Neuronal stem cell (in vitro differentiated cells): ENCODE measurements at regions not wholly inside any gene's neighbourhood (a gene's known extent, or its start where the extent isn't known, plus 50 kb on each side); places are given as distances from the start of the nearest gene placed in this dataset.

Source experiments
- DNase-seq: peaks from one replicate; pipeline ENCODE4 v3.0.0-alpha.2; 2013; ENCODE audit warnings: low spot score
- H2AFZ ChIP-seq: one replicate; pipeline ENCODE4 v1.6.1; 2013; ENCODE audit warnings: mild to moderate bottlenecking, low read length, inconsistent platforms
- H2AK5ac ChIP-seq: 2 replicates; pipeline ENCODE4 v1.6.1; 2013; ENCODE audit warnings: low read depth, mild to moderate bottlenecking, inconsistent platforms, low read length, moderate library complexity, mixed read lengths
- H2BK120ac ChIP-seq: 2 replicates; pipeline ENCODE4 v1.6.1; 2013; ENCODE audit warnings: low read depth, mild to moderate bottlenecking, inconsistent platforms, low read length, moderate library complexity, mixed read lengths
- H2BK12ac ChIP-seq: one replicate; pipeline ENCODE4 v1.6.1; 2013; ENCODE audit warnings: low read length, inconsistent platforms
- H2BK15ac ChIP-seq: 2 replicates; pipeline ENCODE4 v1.6.1; 2013; ENCODE audit warnings: mild to moderate bottlenecking, low read length, inconsistent platforms, mixed read lengths
- H2BK5ac ChIP-seq: one replicate; pipeline ENCODE4 v1.6.1; 2013; ENCODE audit warnings: inconsistent platforms, mild to moderate bottlenecking, low read length, moderate library complexity
- H3K14ac ChIP-seq: one replicate; pipeline ENCODE4 v1.6.1; 2013; ENCODE audit warnings: low read length, inconsistent platforms
- H3K18ac ChIP-seq: 2 replicates; pipeline ENCODE4 v1.6.1; 2013; ENCODE audit warnings: low read length, inconsistent platforms
- H3K23ac ChIP-seq: 2 replicates; pipeline ENCODE4 v1.6.1; 2013; ENCODE audit warnings: low read depth, mild to moderate bottlenecking, mixed read lengths, low read length, inconsistent platforms; ENCODE audit not compliant: poor library complexity
- H3K27ac ChIP-seq: replicated peaks from 3 replicates; pipeline ENCODE4 v1.5.1; 2013; ENCODE audit warnings: low read length, inconsistent platforms
- H3K27me3 ChIP-seq, 3 experiments: 2 replicates each; pipeline ENCODE4 v1.6.1; 2013; ENCODE audit warnings: low read length in 3 of 3, mild to moderate bottlenecking in 2 of 3, inconsistent platforms in 1 of 3, low read depth in 1 of 3, mixed read lengths in 1 of 3, moderate library complexity in 1 of 3; ENCODE audit not compliant: control insufficient read depth in 3 of 3, insufficient read depth in 3 of 3
- H3K36me3 ChIP-seq, 2 donors: replicated peaks in 1 of 2; 2 replicates each; pipeline ENCODE4 v1.6.1; 2013; ENCODE audit warnings: low read length in 2 of 2; ENCODE audit not compliant: control insufficient read depth in 2 of 2, insufficient read depth in 2 of 2
- H3K4ac ChIP-seq: 2 replicates; pipeline ENCODE4 v1.6.1; 2013; ENCODE audit warnings: inconsistent platforms, mild to moderate bottlenecking, low read length, moderate library complexity
- H3K4me1 ChIP-seq, 2 donors: 1 replicate in 1 of 2; 2 replicates in 1 of 2; pipeline ENCODE4 v1.6.1; 2013; ENCODE audit warnings: low read length in 2 of 2, low read depth in 1 of 2; ENCODE audit not compliant: control insufficient read depth in 2 of 2, insufficient read depth in 1 of 2
- H3K4me2 ChIP-seq: one replicate; pipeline ENCODE4 v1.6.1; 2013; ENCODE audit warnings: mild to moderate bottlenecking, low read length, inconsistent platforms; ENCODE audit not compliant: insufficient read depth, poor library complexity, severe bottlenecking
- H3K4me3 ChIP-seq, 2 donors: 2 replicates each; pipeline ENCODE4 v1.5.1; 2013; ENCODE audit warnings: low read length in 2 of 2, mild to moderate bottlenecking in 2 of 2, inconsistent platforms in 1 of 2, moderate library complexity in 1 of 2
- H3K79me1 ChIP-seq: one replicate; pipeline ENCODE4 v1.6.1; 2013; ENCODE audit warnings: low read depth, mild to moderate bottlenecking, inconsistent platforms, low read length, moderate library complexity
- H3K9ac ChIP-seq: one replicate; pipeline ENCODE4 v1.6.1; 2013; ENCODE audit warnings: mild to moderate bottlenecking, low read depth, low read length, inconsistent platforms; ENCODE audit not compliant: poor library complexity
- H3K9me3 ChIP-seq, 2 donors: replicated peaks in 1 of 2; 2 replicates each; pipeline versions ENCODE3 to v1.6.1; 2013; ENCODE audit warnings: low read length in 2 of 2, mild to moderate bottlenecking in 2 of 2, inconsistent platforms in 1 of 2, low read depth in 1 of 2, mixed read lengths in 1 of 2, moderate library complexity in 1 of 2; ENCODE audit not compliant: control insufficient read depth in 2 of 2, insufficient read depth in 1 of 2
- H4K8ac ChIP-seq: one replicate; pipeline ENCODE4 v1.6.1; 2013; ENCODE audit warnings: low read depth, mild to moderate bottlenecking, inconsistent platforms, low read length, moderate library complexity
- H4K91ac ChIP-seq: one replicate; pipeline ENCODE4 v1.6.1; 2013; ENCODE audit warnings: low read length, low read depth, mild to moderate bottlenecking, inconsistent platforms; ENCODE audit not compliant: poor library complexity
- WGBS, 2 donors: extraction: QIAGEN DNeasy Blood & Tissue Kit; methylation state at CpG; one replicate each; pipeline ENCODE4 v1.1.7; 2013; ENCODE audit warnings: missing lambda C conversion rate in 2 of 2, mixed read lengths in 1 of 2; ENCODE audit not compliant: insufficient read length in 2 of 2, insufficient replicate concordance in 1 of 2; ENCODE audit errors: extremely low coverage in 2 of 2; 5-methylcytosine and 5-hydroxymethylcytosine counted together

DNA sequence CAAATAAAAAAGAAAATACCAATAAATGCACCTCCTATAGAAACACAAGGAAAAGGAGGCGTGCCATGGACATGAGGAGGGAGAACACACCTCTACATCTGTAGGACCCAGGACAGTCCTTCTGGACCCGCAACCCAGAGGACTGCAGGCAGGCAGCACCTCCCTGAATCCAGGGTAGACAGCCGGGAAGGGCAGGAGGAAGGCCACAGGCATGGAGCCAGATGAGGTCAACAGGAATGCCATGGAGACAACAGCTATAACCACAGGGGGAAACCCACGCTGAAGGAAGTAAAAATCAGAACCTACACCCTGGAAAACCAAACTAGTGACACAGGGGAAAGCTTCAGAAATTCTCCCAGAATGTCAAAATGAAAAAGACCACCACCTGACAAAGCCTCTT lies 248.8 kb upstream of the NSMCE3 start:
- no peak overlapping the region for H2BK5ac ChIP-seq
- H2AFZ ChIP-seq = no peak overlapping the region
- no peak overlapping the region for H3K4ac ChIP-seq
- no peak overlapping the region for H3K4me3 ChIP-seq
- no peak overlapping the region for H3K4me2 ChIP-seq
- no peak overlapping the region for H3K18ac ChIP-seq
- no peak overlapping the region for H3K14ac ChIP-seq
- H2BK120ac ChIP-seq = no peak overlapping the region
- H2BK15ac ChIP-seq = no peak overlapping the region
- no peaks in the 10 kb centered on the region for H3K36me3 ChIP-seq
- no peak overlapping the region for H4K91ac ChIP-seq
- DNase-seq = no peak
- H2AK5ac ChIP-seq = no peak overlapping the region
- H4K8ac ChIP-seq = no peak overlapping the region
- H3K79me1 ChIP-seq = no peaks in the 10 kb centered on the region
- H3K23ac ChIP-seq = no peak overlapping the region
- H3K27me3 ChIP-seq = no peaks in the 10 kb centered on the region
- H2BK12ac ChIP-seq = no peak overlapping the region
- no CpG with 5 or more reads among the region's 4 CpGs for WGBS, 2 donors
- H3K9ac ChIP-seq = no peak overlapping the region
- H3K27ac ChIP-seq = no peak overlapping the region
- peaks cover 0 to 1% of the 10 kb centered on the region in 2 donors for H3K4me1 ChIP-seq
- peaks cover 0 to 2% of the 10 kb centered on the region in 2 donors for H3K9me3 ChIP-seq

DNA sequence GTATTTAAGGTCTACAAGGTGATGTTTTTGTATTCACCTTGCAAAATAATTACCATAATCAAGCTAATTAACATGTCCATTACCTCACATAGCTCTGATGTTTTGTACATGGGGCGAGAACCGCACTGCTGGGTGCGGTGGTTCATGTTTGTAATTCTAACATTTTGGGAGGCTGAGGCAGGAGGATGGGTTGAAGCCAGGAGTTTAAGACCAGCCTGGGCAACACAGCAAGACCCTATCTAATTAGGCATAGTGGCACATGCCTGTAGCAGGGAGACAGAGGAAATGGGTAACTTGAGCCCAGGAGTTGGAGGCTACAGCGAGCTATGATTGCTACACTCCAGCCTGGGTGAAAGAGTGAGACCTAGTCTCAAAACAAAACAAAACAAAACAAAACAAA lies 248.2 kb upstream of the NSMCE3 start:
- no CpG with 5 or more reads among the region's 4 CpGs for WGBS, 2 donors
- Histone ChIP-seq H3K14ac (no peak overlapping the region), H3K4ac (no peak overlapping the region), H3K4me1 (peaks cover 0 to under 1% of the 10 kb centered on the region in 2 donors), H2AFZ (no peak overlapping the region), H3K4me3 (no peak overlapping the region), H3K36me3 (no peaks in the 10 kb centered on the region), H3K23ac (no peak overlapping the region), H4K8ac (no peak overlapping the region), H3K9ac (no peak overlapping the region), H4K91ac (no peak overlapping the region), H2BK120ac (no peak overlapping the region), H2BK5ac (no peak overlapping the region), H3K27me3 (no peaks in the 10 kb centered on the region), H3K79me1 (no peaks in the 10 kb centered on the region), H2AK5ac (no peak overlapping the region), H3K9me3 (peaks cover 0 to under 1% of the 10 kb centered on the region in 2 donors), H3K4me2 (no peak overlapping the region), H3K27ac (no peak overlapping the region), H2BK15ac (no peak overlapping the region), H2BK12ac (no peak overlapping the region), H3K18ac (no peak overlapping the region)
- no peak for DNase-seq

DNA sequence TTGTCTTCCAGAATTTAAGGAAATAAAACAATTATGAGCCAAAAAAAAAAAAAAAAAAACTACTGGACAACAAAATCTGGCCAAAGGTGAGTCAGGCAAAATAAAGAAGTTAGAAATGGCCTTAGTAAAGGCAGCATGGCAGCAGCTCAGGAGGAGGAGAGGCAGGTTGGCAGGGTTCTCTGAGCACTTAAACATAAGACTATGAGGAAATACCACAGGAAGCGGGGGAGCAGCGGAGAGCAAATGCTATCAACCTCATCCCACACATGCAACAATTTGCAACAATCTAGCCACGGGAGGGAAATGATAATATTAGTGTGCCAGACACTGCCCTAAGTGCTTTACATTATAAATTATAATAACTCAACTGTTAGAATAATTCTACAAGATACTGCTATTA lies 247.3 kb upstream of the NSMCE3 start:
- Histone ChIP-seq H3K14ac (no peak overlapping the region), H4K8ac (no peak overlapping the region), H2AK5ac (no peak overlapping the region), H2BK12ac (no peak overlapping the region), H3K79me1 (no peaks in the 10 kb centered on the region), H3K27ac (no peak overlapping the region), H2AFZ (no peak overlapping the region), H4K91ac (no peak overlapping the region), H3K4me3 (no peak overlapping the region), H3K9me3 (no peaks in the 10 kb centered on the region), H3K27me3 (no peaks in the 10 kb centered on the region), H2BK5ac (no peak overlapping the region), H3K4ac (no peak overlapping the region), H3K23ac (no peak overlapping the region), H2BK120ac (no peak overlapping the region), H3K4me1 (no peaks in the 10 kb centered on the region), H3K36me3 (no peaks in the 10 kb centered on the region), H3K4me2 (no peak overlapping the region), H3K18ac (no peak overlapping the region), H3K9ac (no peak overlapping the region), H2BK15ac (no peak overlapping the region)
- no CpG with 5 or more reads among the region's 3 CpGs for WGBS, 2 donors
- no peak for DNase-seq

DNA sequence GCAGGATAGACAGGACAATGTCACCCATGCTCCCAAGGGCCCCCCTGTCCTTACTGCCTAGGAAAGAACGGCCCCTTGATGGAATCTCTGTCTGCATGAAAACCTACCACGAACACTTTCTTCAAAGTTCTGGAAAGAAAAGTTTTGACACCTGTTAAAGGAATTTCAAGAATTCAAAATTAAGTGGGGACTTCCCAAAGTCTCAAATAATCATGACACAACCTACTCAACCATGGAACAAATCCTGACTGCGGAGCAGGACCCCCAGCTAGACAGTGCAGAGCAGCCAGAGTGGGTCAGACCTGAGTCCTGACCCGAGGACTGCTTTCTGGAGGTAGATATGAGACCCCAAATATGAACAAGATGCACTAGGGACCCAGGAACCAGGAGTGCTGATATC lies 245.3 kb upstream of the NSMCE3 start:
- no peak for DNase-seq
- H3K18ac ChIP-seq = no peak overlapping the region
- H2BK12ac ChIP-seq = no peak overlapping the region
- no peaks in the 10 kb centered on the region for H3K36me3 ChIP-seq
- WGBS, 2 donors = no CpG with 5 or more reads among the region's 4 CpGs
- H3K27ac ChIP-seq = no peak overlapping the region
- no peak overlapping the region for H4K8ac ChIP-seq
- H4K91ac ChIP-seq = no peak overlapping the region
- H3K4me3 ChIP-seq = no peak overlapping the region
- no peak overlapping the region for H2BK5ac ChIP-seq
- no peak overlapping the region for H3K4me2 ChIP-seq
- no peak overlapping the region for H3K4ac ChIP-seq
- no peak overlapping the region for H3K9ac ChIP-seq
- H3K27me3 ChIP-seq = no peaks in the 10 kb centered on the region
- H3K79me1 ChIP-seq = no peaks in the 10 kb centered on the region
- no peak overlapping the region for H2AFZ ChIP-seq
- H3K14ac ChIP-seq = no peak overlapping the region
- no peak overlapping the region for H2AK5ac ChIP-seq
- no peak overlapping the region for H2BK120ac ChIP-seq
- no peak overlapping the region for H3K23ac ChIP-seq
- no peaks in the 10 kb centered on the region for H3K4me1 ChIP-seq
- no peak overlapping the region for H2BK15ac ChIP-seq
- no peaks in the 10 kb centered on the region for H3K9me3 ChIP-seq
